ENCODE measurements at regions not wholly inside any gene's neighbourhood (a gene's known extent, or its start where the extent isn't known, plus 50 kb on each side); places are given as distances from the start of the nearest gene placed in this dataset.

DNA sequence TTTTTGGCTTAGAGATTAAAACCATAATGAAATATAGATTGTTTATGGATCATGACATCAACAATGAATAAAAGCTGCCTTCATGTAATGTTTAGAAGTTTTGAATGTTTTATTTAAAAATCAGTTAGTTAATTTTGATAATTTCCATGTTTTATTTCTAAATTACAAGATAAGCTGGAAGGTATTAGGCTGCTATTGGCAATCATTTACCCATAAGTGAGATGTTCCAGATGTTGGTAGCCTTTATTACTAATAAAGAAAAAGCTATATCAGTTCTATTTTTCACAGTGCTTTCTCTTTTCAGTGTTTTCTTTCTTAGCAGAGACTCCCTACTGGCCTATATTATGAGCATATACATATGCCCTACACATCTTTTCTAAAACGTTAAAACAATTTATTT lies 347.0 kb downstream of the CSNK1G3 start:
- FAIRE-seq (no peak), DNase-seq (ENCODE audit: low spot score) (no peak), ATAC-seq (no peak)
- Histone ChIP-seq H2AFZ (ENCODE audit: low read length) (no peak overlapping the region), H3K4me3 (replicated peaks in 1 of 3; ENCODE audit: insufficient read depth in 1 of 3, low read depth in 2 of 3, low read length in 3 of 3) (no peak overlapping the region), H3K27me3 (ENCODE audit: control insufficient read depth in 1 of 2, insufficient read depth in 2 of 2, low read length in 2 of 2) (no peaks in the 10 kb centered on the region), H3K79me2 (ENCODE audit: insufficient read depth, low read length) (no peaks in the 10 kb centered on the region), H3K9me3 (ENCODE audit: low read length) (no peaks in the 10 kb centered on the region), H4K20me1 (ENCODE audit: insufficient read depth, low read length) (no peaks in the 10 kb centered on the region), H3K4me2 (ENCODE audit: low read depth, low read length) (no peak overlapping the region), H3K4me1 (ENCODE audit: insufficient read depth, low read length) (no peaks in the 10 kb centered on the region), H3K36me3 (replicated peaks in 1 of 2; ENCODE audit: control insufficient read depth in 1 of 2, insufficient read depth in 2 of 2, low read length in 2 of 2) (no peaks in the 10 kb centered on the region), H3K9ac (ENCODE audit: insufficient read depth, low read depth, low read length) (no peak overlapping the region), H3K27ac (ENCODE audit: extremely low read length, insufficient read depth, low read length) (no peak overlapping the region)
- 0% methylated on average over 1 of the region's 1 CpG for WGBS (ENCODE audit: low lambda C conversion rate)
- intact Hi-C loops (cut with micrococcal nuclease; ENCODE audit: unreplicated experiment) (no loop called here), in situ Hi-C loops (cut with HindIII; ENCODE audit: extremely low pct_ligation_motif_present, low pct_unique_long_range_greater_than_20kb) (no loop called here)
- BruUV-seq (replicated peaks) = no TSS peak
- ChIA-PET POLR2A (no interaction called here), CTCF (ENCODE audit: low intra/inter-chr PET ratio, low total read pairs) (no interaction called here)
- no peak for TF ChIP-seq ZNF136 (CRISPR knock-in tag; IDR thresholded peaks at IDR 0.05; ENCODE audit: low read depth)
- TF ChIP-seq, protein P1, sequence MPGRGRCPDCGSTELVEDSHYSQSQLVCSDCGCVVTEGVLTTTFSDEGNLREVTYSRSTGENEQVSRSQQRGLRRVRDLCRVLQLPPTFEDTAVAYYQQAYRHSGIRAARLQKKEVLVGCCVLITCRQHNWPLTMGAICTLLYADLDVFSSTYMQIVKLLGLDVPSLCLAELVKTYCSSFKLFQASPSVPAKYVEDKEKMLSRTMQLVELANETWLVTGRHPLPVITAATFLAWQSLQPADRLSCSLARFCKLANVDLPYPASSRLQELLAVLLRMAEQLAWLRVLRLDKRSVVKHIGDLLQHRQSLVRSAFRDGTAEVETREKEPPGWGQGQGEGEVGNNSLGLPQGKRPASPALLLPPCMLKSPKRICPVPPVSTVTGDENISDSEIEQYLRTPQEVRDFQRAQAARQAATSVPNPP (CRISPR knock-in tag; IDR thresholded peaks at IDR 0.05) = no peak
- TF ChIP-seq, protein P2, sequence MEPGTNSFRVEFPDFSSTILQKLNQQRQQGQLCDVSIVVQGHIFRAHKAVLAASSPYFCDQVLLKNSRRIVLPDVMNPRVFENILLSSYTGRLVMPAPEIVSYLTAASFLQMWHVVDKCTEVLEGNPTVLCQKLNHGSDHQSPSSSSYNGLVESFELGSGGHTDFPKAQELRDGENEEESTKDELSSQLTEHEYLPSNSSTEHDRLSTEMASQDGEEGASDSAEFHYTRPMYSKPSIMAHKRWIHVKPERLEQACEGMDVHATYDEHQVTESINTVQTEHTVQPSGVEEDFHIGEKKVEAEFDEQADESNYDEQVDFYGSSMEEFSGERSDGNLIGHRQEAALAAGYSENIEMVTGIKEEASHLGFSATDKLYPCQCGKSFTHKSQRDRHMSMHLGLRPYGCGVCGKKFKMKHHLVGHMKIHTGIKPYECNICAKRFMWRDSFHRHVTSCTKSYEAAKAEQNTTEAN (CRISPR knock-in tag; conservative IDR thresholded peaks at IDR 0.05) = no peak
- TF ChIP-seq, protein P3, sequence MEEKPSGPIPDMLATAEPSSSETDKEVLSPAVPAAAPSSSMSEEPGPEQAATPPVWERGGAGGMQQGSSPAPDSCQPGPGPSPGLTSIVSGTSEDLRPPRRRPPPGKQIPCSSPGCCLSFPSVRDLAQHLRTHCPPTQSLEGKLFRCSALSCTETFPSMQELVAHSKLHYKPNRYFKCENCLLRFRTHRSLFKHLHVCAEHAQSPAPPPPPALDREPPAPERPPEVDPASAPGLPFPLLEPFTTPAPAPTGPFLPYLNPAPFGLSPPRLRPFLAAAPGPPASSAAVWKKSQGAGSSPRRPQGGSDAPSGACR (CRISPR knock-in tag; IDR thresholded peaks at IDR 0.05) = no peak
- TF ChIP-seq ZNF629 (CRISPR knock-in tag; conservative IDR thresholded peaks at IDR 0.05) = no peak
- TF ChIP-seq ZBTB38 (CRISPR knock-in tag; IDR thresholded peaks at IDR 0.05) = no peak
- no peak for TF ChIP-seq DNMT3B (CRISPR knock-in tag; conservative IDR thresholded peaks at IDR 0.05)
- TF ChIP-seq ATF7-NPFF (CRISPR knock-in tag; IDR thresholded peaks at IDR 0.05; ENCODE audit: low read depth) = no peak
- TF ChIP-seq NFYC (CRISPR knock-in tag; IDR thresholded peaks at IDR 0.05) = no peak
- no peak for TF ChIP-seq ZNF879 (CRISPR knock-in tag; IDR thresholded peaks at IDR 0.05)
- TF ChIP-seq ASH2L (IDR thresholded peaks at IDR 0.05; ENCODE audit: insufficient read length, low read depth, low read length) = no peak
- TF ChIP-seq SMAD9 (CRISPR knock-in tag; IDR thresholded peaks at IDR 0.05) = no peak
